ENCODE measurements at regions not wholly inside any gene's neighbourhood (a gene's known extent, or its start where the extent isn't known, plus 50 kb on each side); places are given as distances from the start of the nearest gene placed in this dataset.
"Not testable (repeated sequence)": the region's sequence is repeated elsewhere in the genome, so short reads cannot be mapped to it uniquely, and the experiment has no call there.

GRCh38 chr2:87543797-87544196 is 204.1 kb upstream of the PLGLB2 start:
- not testable (repeated sequence) for DNase-seq (ENCODE audit: low read depth); H3K4me3 ChIP-seq (ENCODE audit: control insufficient read depth, low read depth, low read length)

GRCh38 chr2:87547106-87547505 is 200.8 kb upstream of the PLGLB2 start:
- not testable (repeated sequence) for DNase-seq (ENCODE audit: low read depth); H3K4me3 ChIP-seq (ENCODE audit: control insufficient read depth, low read depth, low read length)

- not testable (repeated sequence) for H3K4me3 ChIP-seq (ENCODE audit: control insufficient read depth, low read depth, low read length); DNase-seq (ENCODE audit: low read depth)
These were observed 199.9 kb upstream of the PLGLB2 start for GRCh38 chr2:87547966-87548365.

GRCh38 chr2:87548681-87549536 is 199.0 kb upstream of the PLGLB2 start:
- not testable (repeated sequence) for H3K4me3 ChIP-seq (ENCODE audit: control insufficient read depth, low read depth, low read length); DNase-seq (ENCODE audit: low read depth)

GRCh38 chr2:87549561-87550202 is 198.2 kb upstream of the PLGLB2 start:
- H3K4me3 ChIP-seq (ENCODE audit: control insufficient read depth, low read depth, low read length); DNase-seq (ENCODE audit: low read depth): not testable (repeated sequence)

DNA sequence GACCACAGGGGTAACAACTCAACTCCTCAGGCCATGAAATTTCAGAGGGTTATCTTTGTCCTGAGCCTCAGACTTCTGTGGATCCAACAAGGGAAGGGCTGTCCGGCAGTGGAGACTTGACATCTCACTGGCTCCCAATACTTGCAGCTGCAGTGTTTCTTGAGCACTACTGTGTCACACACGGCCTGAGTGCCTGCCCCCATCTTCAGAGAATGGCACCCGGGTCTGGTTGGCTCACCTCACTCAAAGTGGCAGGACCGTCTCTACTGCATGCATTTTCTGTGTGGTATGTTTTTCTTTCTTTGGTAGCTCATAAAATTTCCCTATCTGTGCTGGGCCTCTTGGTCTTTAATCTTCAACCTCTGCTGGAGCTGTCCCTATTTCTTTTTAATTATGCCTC is 193.2 kb upstream of the PLGLB2 start:
- not testable (repeated sequence) for DNase-seq (ENCODE audit: low read depth); H3K4me3 ChIP-seq (ENCODE audit: control insufficient read depth, low read depth, low read length)

DNA sequence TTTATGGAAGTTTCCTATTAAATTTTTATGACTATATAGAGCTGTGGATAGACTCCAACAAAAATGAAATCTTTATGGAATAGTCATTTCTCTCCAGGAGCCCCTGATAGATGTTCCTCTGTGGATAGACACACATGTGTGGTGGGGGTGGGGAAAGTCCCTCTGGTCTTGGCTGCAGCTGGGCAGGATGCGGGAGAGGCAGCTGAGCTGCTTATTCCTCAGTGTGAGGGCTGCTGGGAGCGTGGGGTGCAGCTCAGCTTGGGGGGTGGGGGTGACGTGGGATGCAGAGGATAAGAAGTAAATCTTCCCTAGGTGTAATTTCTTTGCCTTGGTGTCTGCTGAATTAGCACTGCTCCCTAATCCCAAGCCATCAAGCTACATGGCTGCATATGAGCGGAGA is 192.8 kb upstream of the PLGLB2 start:
- DNase-seq (ENCODE audit: low read depth); H3K4me3 ChIP-seq (ENCODE audit: control insufficient read depth, low read depth, low read length): not testable (repeated sequence)

GRCh38 chr2:87559001-87559400 is 188.9 kb upstream of the PLGLB2 start:
- not testable (repeated sequence) for DNase-seq (ENCODE audit: low read depth); H3K4me3 ChIP-seq (ENCODE audit: control insufficient read depth, low read depth, low read length)

DNA sequence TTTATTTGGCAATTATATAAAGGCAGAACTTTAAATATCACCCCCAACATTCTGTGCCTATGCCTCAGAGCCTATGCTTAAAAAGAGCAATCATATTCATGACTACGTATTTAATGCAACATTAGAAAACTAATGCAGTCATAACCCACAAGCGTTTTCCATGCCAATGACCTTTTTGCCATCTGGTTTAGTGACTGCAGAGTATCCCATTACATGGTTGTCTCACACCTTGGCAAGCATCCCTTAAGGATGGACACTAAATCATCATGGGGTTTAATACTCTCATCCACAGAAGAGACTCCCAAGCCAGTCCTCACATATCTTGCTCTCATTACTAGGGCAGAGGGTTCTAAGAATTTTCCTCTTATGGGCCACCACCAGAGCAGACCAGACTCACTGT is 188.2 kb upstream of the PLGLB2 start:
- H3K4me3 ChIP-seq (ENCODE audit: control insufficient read depth, low read depth, low read length) = not testable (repeated sequence)

GRCh38 chr2:87565116-87565515 is 182.8 kb upstream of the PLGLB2 start:
- DNase-seq (ENCODE audit: low read depth); H3K4me3 ChIP-seq (ENCODE audit: control insufficient read depth, low read depth, low read length): not testable (repeated sequence)

More for the DNA sequence above, 188.2 kb upstream of the PLGLB2 start:
- not testable (repeated sequence) for DNase-seq (ENCODE audit: low read depth)

- H3K4me3 ChIP-seq (ENCODE audit: control insufficient read depth, low read depth, low read length); DNase-seq (ENCODE audit: low read depth): not testable (repeated sequence)
These were observed 181.4 kb upstream of the PLGLB2 start for GRCh38 chr2:87566531-87566930.

DNA sequence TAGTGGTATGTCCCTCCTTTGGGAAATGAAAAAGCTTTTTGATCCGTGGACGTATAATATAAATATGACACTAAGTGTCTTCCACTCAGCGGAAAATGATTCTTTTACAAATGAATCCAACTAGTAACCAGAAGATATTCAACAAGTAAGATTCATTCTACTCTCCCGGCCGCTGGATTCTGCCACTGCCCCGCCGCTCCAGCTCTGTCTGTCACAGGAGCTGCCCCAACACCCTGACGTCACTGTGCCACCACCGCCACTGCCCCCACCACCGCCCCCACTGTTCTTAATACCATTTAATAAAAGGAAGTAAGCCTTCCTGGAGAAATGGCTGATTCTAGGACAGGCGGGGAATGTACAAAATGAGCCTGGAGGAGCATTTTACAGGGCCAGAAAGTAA is 180.8 kb upstream of the PLGLB2 start:
- H3K4me3 ChIP-seq (ENCODE audit: control insufficient read depth, low read depth, low read length); DNase-seq (ENCODE audit: low read depth): not testable (repeated sequence)

- not testable (repeated sequence) for DNase-seq (ENCODE audit: low read depth); H3K4me3 ChIP-seq (ENCODE audit: control insufficient read depth, low read depth, low read length)
These were observed 180.0 kb upstream of the PLGLB2 start for GRCh38 chr2:87567912-87568311.

DNA sequence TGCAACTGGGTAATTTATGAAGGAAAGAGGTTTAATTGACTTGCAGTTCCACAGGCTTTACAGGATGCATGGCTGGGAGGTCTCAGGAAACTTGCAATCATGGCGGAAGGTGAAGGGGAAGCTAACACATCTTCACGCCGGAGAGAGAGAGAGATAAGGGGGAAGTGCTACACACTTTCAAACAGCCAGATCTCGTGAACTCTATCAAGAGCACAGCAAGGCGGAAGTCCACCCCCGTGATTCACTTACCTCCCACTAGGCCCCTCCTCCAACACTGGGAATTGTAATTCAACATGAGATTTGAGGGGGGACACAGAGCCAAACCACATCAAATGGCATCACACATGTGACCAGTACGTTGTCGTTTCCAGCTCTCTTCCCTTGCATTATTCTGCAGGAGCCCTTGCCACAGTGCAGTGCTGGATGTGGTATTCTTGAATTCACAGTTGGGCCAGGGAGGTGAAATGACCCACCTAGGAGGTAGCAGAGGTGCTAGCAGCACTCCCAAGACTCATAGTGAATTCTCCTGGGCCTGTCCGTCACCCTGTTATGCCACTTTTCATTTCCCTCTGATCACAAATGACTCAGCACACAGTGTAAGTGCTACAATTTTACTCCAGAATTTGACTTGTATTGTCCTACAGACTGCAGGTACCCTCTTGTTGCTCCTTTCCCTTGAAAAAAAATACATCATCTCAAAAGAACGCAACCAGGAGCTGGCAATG is 179.2 kb upstream of the PLGLB2 start:
- not testable (repeated sequence) for DNase-seq (ENCODE audit: low read depth); H3K4me3 ChIP-seq (ENCODE audit: control insufficient read depth, low read depth, low read length)

GRCh38 chr2:87569689-87570397 is 178.0 kb upstream of the PLGLB2 start:
- not testable (repeated sequence) for DNase-seq (ENCODE audit: low read depth); H3K4me3 ChIP-seq (ENCODE audit: control insufficient read depth, low read depth, low read length)

- not testable (repeated sequence) for DNase-seq (ENCODE audit: low read depth); H3K4me3 ChIP-seq (ENCODE audit: control insufficient read depth, low read depth, low read length)
These were observed 175.9 kb upstream of the PLGLB2 start for GRCh38 chr2:87571889-87572465.

GRCh38 chr2:87572906-87573305 is 175.0 kb upstream of the PLGLB2 start:
- not testable (repeated sequence) for H3K4me3 ChIP-seq (ENCODE audit: control insufficient read depth, low read depth, low read length); DNase-seq (ENCODE audit: low read depth)
